Body of pancreas (tissue), 4 donors: ENCODE measurements at regions not wholly inside any gene's neighbourhood (a gene's known extent, or its start where the extent isn't known, plus 50 kb on each side); places are given as distances from the start of the nearest gene placed in this dataset.

Experiments
- ATAC-seq: fragments of 150-250 bp; one replicate; pipeline ENCODE4 v1.9.1; 2016
- DNase-seq, 4 donors: peaks; one replicate each; pipeline ENCODE4 v3.0.0-alpha.2; 2019
- H3K27ac ChIP-seq, 4 donors: fragments of 200-600 bp; sonication (generic); 1 replicate in 3 of 4; 2 replicates in 1 of 4; pipeline versions ENCODE4 v1.5.1 to v1.6.1; 2016 to 2019; ENCODE audit warnings: mild to moderate bottlenecking in 1 of 4, mixed read lengths in 1 of 4, moderate library complexity in 1 of 4
- H3K27me3 ChIP-seq, 2 donors: fragments of 200-600 bp; sonication (generic); one replicate each; pipeline ENCODE4 v1.6.0; 2016; ENCODE audit warnings: mild to moderate bottlenecking in 1 of 2
- H3K36me3 ChIP-seq, 2 donors: fragments of 200-600 bp; sonication (generic); replicated peaks in 1 of 2; 2 replicates each; pipeline ENCODE4 v1.5.1; 2016; ENCODE audit warnings: low read depth in 2 of 2; ENCODE audit not compliant: insufficient read depth in 1 of 2
- H3K4me1 ChIP-seq: fragments of 200-600 bp; sonication (generic); one replicate; pipeline ENCODE4 v1.6.0; 2016
- H3K4me3 ChIP-seq, 2 donors: fragments of 200-600 bp; sonication (generic); 1 replicate in 1 of 2; 2 replicates in 1 of 2; pipeline ENCODE4 v1.5.1; 2016 to 2019
- H3K9me3 ChIP-seq, 3 donors: fragments of 200-600 bp; sonication (generic); 1 replicate in 2 of 3; 2 replicates in 1 of 3; pipeline ENCODE4 v1.5.1; 2016
- CTCF ChIP-seq, 7 experiments: fragments of 450-650 bp in 4 of 7; fragments of 200-600 bp in 3 of 7; sonication (generic) in 3 of 7; IDR thresholded peaks; one replicate each; pipeline ENCODE4 v1.5.1; 2016 to 2019; ENCODE audit warnings: antibody characterized with exemption in 7 of 7
- POLR2A ChIP-seq, 3 donors: fragments of 450-650 bp; IDR thresholded peaks; one replicate each; pipeline ENCODE4 v1.6.1; 2016; ENCODE audit warnings: antibody characterized with exemption in 3 of 3, mild to moderate bottlenecking in 2 of 3
- WGBS, 2 donors: methylation state at CpG; one replicate each; pipeline ENCODE4 v1.1.5; 2017; 5-methylcytosine and 5-hydroxymethylcytosine counted together
- intact Hi-C: fragments of 100-400 bp; cut with DNase I; formaldehyde crosslinking; loops from one replicate; pipeline ENCODE4 v1.15.1; 2023

GRCh38 chr7:17129218-17129617, 169.2 kb upstream of the AHR start:
- TF ChIP-seq POLR2A (IDR thresholded peaks at IDR 0.05) (no peak), CTCF (IDR thresholded peaks at IDR 0.05) (no peak)
- ATAC-seq (no peak), DNase-seq (no peak)
- 81 to 84% methylated on average over 2 of the region's 2 CpGs for WGBS, 2 donors
- Histone ChIP-seq H3K27me3 (no peaks in the 10 kb centered on the region), H3K4me3 (no peak overlapping the region), H3K9me3 (no peaks in the 10 kb centered on the region), H3K36me3 (no peaks in the 10 kb centered on the region), H3K27ac (no peak overlapping the region), H3K4me1 (no peaks in the 10 kb centered on the region)
- intact Hi-C loops = no loop called here

DNA sequence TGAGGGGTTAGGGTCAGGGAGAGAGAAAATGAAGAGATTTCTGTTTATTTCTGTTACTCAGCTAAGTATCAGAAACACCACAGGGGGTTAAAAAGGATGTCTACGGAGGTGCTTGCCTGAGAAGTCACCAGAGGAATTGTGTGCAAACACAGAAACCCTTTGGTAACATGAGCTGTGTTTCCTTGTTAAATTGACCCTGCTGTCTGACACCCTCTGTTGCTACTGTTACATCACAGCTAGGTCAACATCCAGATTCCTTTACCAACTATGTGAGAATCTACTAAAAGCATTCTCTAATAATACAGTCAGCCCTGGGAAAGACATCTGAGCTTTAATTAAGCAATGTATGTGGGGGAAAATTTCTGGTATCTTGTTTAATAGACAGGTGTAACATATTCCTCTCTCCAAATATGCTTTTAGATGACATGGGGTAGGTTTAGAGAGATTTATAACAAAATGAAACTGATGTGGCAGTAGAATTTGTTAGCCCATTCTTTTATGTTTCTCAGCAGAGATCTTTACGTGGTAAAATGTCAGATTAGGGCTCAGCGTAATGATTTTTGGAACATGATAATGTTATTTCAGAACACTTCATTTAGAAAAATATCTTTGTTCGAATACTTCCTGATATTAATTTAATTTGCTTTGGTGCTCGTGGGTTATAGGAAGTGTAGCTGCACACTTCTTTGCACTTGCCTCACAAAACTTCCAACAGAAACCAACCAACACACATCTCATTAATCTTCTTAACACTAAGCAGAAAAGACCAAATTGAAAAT, 168.0 kb upstream of the AHR start:
- Histone ChIP-seq H3K4me3 (no peak overlapping the region), H3K27ac (peak overlapping the region; percentile 0 to 64 (median 50)), H3K9me3 (no peaks in the 10 kb centered on the region), H3K27me3 (no peaks in the 10 kb centered on the region), H3K4me1 (no peaks in the 10 kb centered on the region), H3K36me3 (no peaks in the 10 kb centered on the region)
- DNase-seq (peak in 3 of 4 donors; percentile 25 to 44 (median 26)), ATAC-seq (peak; percentile 91)
- no peak for TF ChIP-seq POLR2A (IDR thresholded peaks at IDR 0.05)
- TF ChIP-seq CTCF (IDR thresholded peaks at IDR 0.05) = peak in 1 of 7 experiments; percentile 1
- 16 to 21% methylated on average over 5 of the region's 5 CpGs for WGBS, 2 donors
- intact Hi-C loops = no loop called here

GRCh38 chr7:17131060-17131345, 167.4 kb upstream of the AHR start:
- TF ChIP-seq CTCF (IDR thresholded peaks at IDR 0.05) (no peak), POLR2A (IDR thresholded peaks at IDR 0.05) (no peak)
- Histone ChIP-seq H3K4me3 (no peak overlapping the region), H3K27me3 (no peaks in the 10 kb centered on the region), H3K36me3 (no peaks in the 10 kb centered on the region), H3K4me1 (no peaks in the 10 kb centered on the region), H3K9me3 (no peaks in the 10 kb centered on the region), H3K27ac (peak overlapping the region; percentile 0 to 64 (median 50))
- no peak for DNase-seq
- WGBS, 2 donors = 46 to 47% methylated on average over 5 of the region's 5 CpGs
- no peak for ATAC-seq
- intact Hi-C loops = no loop called here

- no peaks in the 10 kb centered on the region for H3K27me3 ChIP-seq
- intact Hi-C loops = no loop called here
- no peak overlapping the region for H3K4me3 ChIP-seq
- TF ChIP-seq CTCF (IDR thresholded peaks at IDR 0.05) (no peak), POLR2A (IDR thresholded peaks at IDR 0.05) (no peak)
- H3K9me3 ChIP-seq = no peaks in the 10 kb centered on the region
- H3K4me1 ChIP-seq = no peaks in the 10 kb centered on the region
- ATAC-seq (peak; percentile 52), DNase-seq (no peak)
- WGBS, 2 donors = 84 to 85% methylated on average over 6 of the region's 6 CpGs
- H3K36me3 ChIP-seq = no peaks in the 10 kb centered on the region
- peak overlapping the region in 1 of 4 donors; percentile 49 for H3K27ac ChIP-seq
Measured at GRCh38 chr7:17131983-17132655, 166.3 kb upstream of the AHR start.
